SK-N-SH treated with all-trans-retinoic acid at 6 μM for 48 hours (cell line): ENCODE measurements at regions not wholly inside any gene's neighbourhood (a gene's known extent, or its start where the extent isn't known, plus 50 kb on each side); places are given as distances from the start of the nearest gene placed in this dataset.

Source experiments
- ATAC-seq: fragments of 200-7000 bp; cut with Tn5 transposase; 3 replicates; pipeline ENCODE4 v1.9.1; 2020; ENCODE audit warnings: mild to moderate bottlenecking, moderate library complexity
- BACH2 ChIP-seq: fragments of 250-450 bp; sonication (Bioruptor Pico); IDR thresholded peaks from 2 replicates; pipeline ENCODE4 v1.9.0; 2021; ENCODE audit warnings: mild to moderate bottlenecking, borderline replicate concordance
- CREB5 ChIP-seq: fragments of 250-450 bp; sonication (Bioruptor Pico); IDR thresholded peaks from 2 replicates; pipeline ENCODE4 v1.5.1; 2020; ENCODE audit warnings: low read depth, mild to moderate bottlenecking, moderate library complexity
- CSDC2 ChIP-seq: fragments of 250-450 bp; sonication (Bioruptor Pico); IDR thresholded peaks from 2 replicates; pipeline ENCODE4 v1.5.0; 2020; ENCODE audit warnings: mild to moderate bottlenecking, moderate library complexity
- CSRNP3 ChIP-seq: fragments of 250-450 bp; sonication (Bioruptor Pico); IDR thresholded peaks from 2 replicates; pipeline ENCODE4 v1.5.1; 2021; ENCODE audit warnings: mild to moderate bottlenecking, moderate library complexity
- ESRRG ChIP-seq: fragments of 250-450 bp; sonication (Bioruptor Pico); IDR thresholded peaks from 2 replicates; pipeline ENCODE4 v1.6.1; 2021; ENCODE audit warnings: mild to moderate bottlenecking
- GLIS3 ChIP-seq: fragments of 250-450 bp; sonication (Bioruptor Pico); IDR thresholded peaks from 2 replicates; pipeline ENCODE4 v1.5.0; 2020; ENCODE audit warnings: mild to moderate bottlenecking, moderate library complexity
- ISL1 ChIP-seq: fragments of 250-450 bp; sonication (Bioruptor Pico); IDR thresholded peaks from 2 replicates; pipeline ENCODE4 v2.1.2; 2022; ENCODE audit warnings: mild to moderate bottlenecking, moderate library complexity
- OSR1 ChIP-seq: fragments of 250-450 bp; sonication (Bioruptor Pico); IDR thresholded peaks from 2 replicates; pipeline ENCODE4 v1.8.0; 2022; ENCODE audit warnings: moderate library complexity, mild to moderate bottlenecking, inconsistent platforms
- PATZ1 ChIP-seq: fragments of 250-450 bp; sonication (Bioruptor Pico); IDR thresholded peaks from 2 replicates; pipeline ENCODE4 v1.8.0; 2020; ENCODE audit warnings: mild to moderate bottlenecking, moderate library complexity, borderline replicate concordance
- POU6F1 ChIP-seq: fragments of 250-450 bp; sonication (Bioruptor Pico); IDR thresholded peaks from 2 replicates; pipeline ENCODE4 v1.8.0; 2021; ENCODE audit warnings: low read depth, mild to moderate bottlenecking, moderate library complexity, borderline replicate concordance
- PPARA ChIP-seq: fragments of 250-450 bp; sonication (Bioruptor Pico); IDR thresholded peaks from 2 replicates; pipeline ENCODE4 v1.5.0; 2020; ENCODE audit warnings: mild to moderate bottlenecking, borderline replicate concordance
- RARB ChIP-seq: fragments of 250-450 bp; sonication (Bioruptor Pico); IDR thresholded peaks from 2 replicates; pipeline ENCODE4 v1.8.0; 2021; ENCODE audit warnings: mild to moderate bottlenecking, moderate library complexity
- SNAI2 ChIP-seq: fragments of 250-450 bp; sonication (Bioruptor Pico); IDR thresholded peaks from 2 replicates; pipeline ENCODE4 v1.5.0; 2020; ENCODE audit warnings: mild to moderate bottlenecking, moderate library complexity
- TCF4 ChIP-seq: fragments of 250-450 bp; sonication (Bioruptor Pico); IDR thresholded peaks from 2 replicates; pipeline ENCODE4 v1.8.0; 2021; ENCODE audit warnings: mild to moderate bottlenecking, moderate library complexity, borderline replicate concordance
- TOX ChIP-seq: fragments of 250-450 bp; sonication (Bioruptor Pico); IDR thresholded peaks from 2 replicates; pipeline ENCODE4 v1.8.0; 2021; ENCODE audit warnings: mild to moderate bottlenecking, moderate library complexity, borderline replicate concordance
- TSHZ2 ChIP-seq: fragments of 250-450 bp; sonication (Bioruptor Pico); IDR thresholded peaks from 2 replicates; pipeline ENCODE4 v1.5.0; 2020; ENCODE audit warnings: mild to moderate bottlenecking, moderate library complexity
- ZC3H10 ChIP-seq: fragments of 250-450 bp; sonication (Bioruptor Pico); IDR thresholded peaks from 2 replicates; pipeline ENCODE4 v1.5.1; 2021; ENCODE audit warnings: mild to moderate bottlenecking, moderate library complexity
- ZFP3 ChIP-seq: fragments of 250-450 bp; sonication (Bioruptor Pico); IDR thresholded peaks from 2 replicates; pipeline ENCODE4 v1.5.0; 2020; ENCODE audit warnings: mild to moderate bottlenecking, moderate library complexity
- ZNF565 ChIP-seq: fragments of 450-650 bp; formaldehyde crosslinking; conservative IDR thresholded peaks from 2 replicates; pipeline ENCODE4 v1.5.0; 2020; ENCODE audit warnings: low read depth, mild to moderate bottlenecking, moderate library complexity
- ZNF70 ChIP-seq: fragments of 450-650 bp; formaldehyde crosslinking; IDR thresholded peaks from 2 replicates; pipeline ENCODE4 v1.5.0; 2020; ENCODE audit warnings: mild to moderate bottlenecking, moderate library complexity

- TF ChIP-seq BACH2 (CRISPR knock-in tag) (no peak), ZC3H10 (no peak), TOX (CRISPR knock-in tag) (no peak), RARB (CRISPR knock-in tag) (no peak), ESRRG (CRISPR knock-in tag) (no peak), ZNF565 (CRISPR knock-in tag) (no peak), ZFP3 (CRISPR knock-in tag) (no peak), TSHZ2 (CRISPR knock-in tag) (no peak), OSR1 (CRISPR knock-in tag) (no peak), CREB5 (no peak), CSDC2 (CRISPR knock-in tag) (no peak), ZNF70 (CRISPR knock-in tag) (no peak)
- ATAC-seq: no peak
Measured at GRCh38 chr3:148255981-148256969, 441.4 kb upstream of the AGTR1 start.

GRCh38 chr3:148262980-148263379 lies 434.7 kb upstream of the AGTR1 start:
- TF ChIP-seq ZNF565 (CRISPR knock-in tag) (no peak), ESRRG (CRISPR knock-in tag) (no peak), POU6F1 (CRISPR knock-in tag) (no peak), SNAI2 (no peak), TCF4 (CRISPR knock-in tag) (no peak), CSRNP3 (CRISPR knock-in tag) (no peak)
- ATAC-seq: no peak

GRCh38 chr3:148265841-148266240 lies 431.9 kb upstream of the AGTR1 start:
- no peak for ATAC-seq
- TF ChIP-seq SNAI2 (no peak), CSRNP3 (CRISPR knock-in tag) (no peak), TCF4 (CRISPR knock-in tag) (no peak), PPARA (CRISPR knock-in tag) (no peak), OSR1 (CRISPR knock-in tag) (no peak), PATZ1 (CRISPR knock-in tag) (no peak), BACH2 (CRISPR knock-in tag) (no peak), ZC3H10 (no peak), ISL1 (no peak), ZNF70 (CRISPR knock-in tag) (no peak), CSDC2 (CRISPR knock-in tag) (no peak), CREB5 (no peak), TOX (CRISPR knock-in tag) (no peak), RARB (CRISPR knock-in tag) (no peak), POU6F1 (CRISPR knock-in tag) (no peak), GLIS3 (CRISPR knock-in tag) (no peak), ZNF565 (CRISPR knock-in tag) (no peak)
